HEK293T (cell line): ENCODE measurements at regions not wholly inside any gene's neighbourhood (a gene's known extent, or its start where the extent isn't known, plus 50 kb on each side); places are given as distances from the start of the nearest gene placed in this dataset.

ENCODE experiments used
- CTCF ChIA-PET: fragments of 350-600 bp; formaldehyde crosslinking; extraction: SDS; loops from one replicate; lab custom pipeline; 2021; ENCODE audit warnings: antibody characterized with exemption, inconsistent platforms; lab: Yijun Ruan, JAX
- POLR2A ChIA-PET: fragments of 350-600 bp; formaldehyde crosslinking; extraction: SDS; loops from one replicate; lab custom pipeline; 2020; ENCODE audit warnings: antibody characterized with exemption, inconsistent platforms; lab: Yijun Ruan, JAX
- DNase-seq: peaks from one replicate; pipeline ENCODE4 v3.0.0; 2012; ENCODE audit warnings: mixed read lengths; ENCODE audit errors: extremely low spot score
- ARNT ChIP-seq: fragments of 450-650 bp; IDR thresholded peaks from 2 replicates; pipeline ENCODE4 v1.6.1; 2017; ENCODE audit warnings: mild to moderate bottlenecking
- BHLHE40 ChIP-seq: fragments of 450-650 bp; IDR thresholded peaks from 2 replicates; pipeline ENCODE4 v1.6.1; 2016; ENCODE audit warnings: mild to moderate bottlenecking, moderate library complexity, borderline replicate concordance
- CTBP1 ChIP-seq: fragments of 450-650 bp; IDR thresholded peaks from 2 replicates; pipeline ENCODE4 v1.6.1; 2016; ENCODE audit warnings: borderline replicate concordance
- ELF4 ChIP-seq: fragments of 450-650 bp; IDR thresholded peaks from 2 replicates; pipeline ENCODE4 v1.6.1; 2017; ENCODE audit warnings: antibody characterized with exemption
- FOXA1 ChIP-seq: fragments of 450-650 bp; IDR thresholded peaks from 2 replicates; pipeline ENCODE4 v1.6.1; 2016; ENCODE audit warnings: mild to moderate bottlenecking
- FOXK2 ChIP-seq: fragments of 450-650 bp; IDR thresholded peaks from 2 replicates; pipeline ENCODE4 v1.6.1; 2016; ENCODE audit warnings: mild to moderate bottlenecking
- FOXM1 ChIP-seq: fragments of 450-650 bp; IDR thresholded peaks from 2 replicates; pipeline ENCODE4 v1.6.1; 2017; ENCODE audit warnings: mild to moderate bottlenecking, borderline replicate concordance
- HDGF ChIP-seq: fragments of 450-650 bp; IDR thresholded peaks from 2 replicates; pipeline ENCODE4 v1.6.1; 2017; ENCODE audit warnings: antibody characterized with exemption, borderline replicate concordance
- L3MBTL2 ChIP-seq: fragments of 450-650 bp; conservative IDR thresholded peaks from 2 replicates; pipeline ENCODE4 v1.6.1; 2016; ENCODE audit warnings: mild to moderate bottlenecking
- LEF1 ChIP-seq: fragments of 450-650 bp; IDR thresholded peaks from 2 replicates; pipeline ENCODE4 v1.6.1; 2017; ENCODE audit warnings: mild to moderate bottlenecking, borderline replicate concordance
- NFRKB ChIP-seq: fragments of 450-650 bp; IDR thresholded peaks from 2 replicates; pipeline ENCODE4 v1.6.1; 2016; ENCODE audit warnings: mild to moderate bottlenecking, moderate library complexity
- SP1 ChIP-seq: fragments of 450-650 bp; IDR thresholded peaks from 2 replicates; pipeline ENCODE4 v1.6.1; 2017
- SUZ12 ChIP-seq: fragments of 450-650 bp; IDR thresholded peaks from 2 replicates; pipeline ENCODE4 v1.6.1; 2016; ENCODE audit warnings: mild to moderate bottlenecking
- TARDBP ChIP-seq: fragments of 450-650 bp; IDR thresholded peaks from 2 replicates; pipeline ENCODE4 v1.6.1; 2016
- ZNF384 ChIP-seq: fragments of 450-650 bp; IDR thresholded peaks from 2 replicates; pipeline ENCODE4 v1.6.1; 2016
- TF ChIP-seq, protein P1 (sequence below): fragments of 450-650 bp; IDR thresholded peaks from 2 replicates; pipeline ENCODE4 v1.6.1; 2016

DNA sequence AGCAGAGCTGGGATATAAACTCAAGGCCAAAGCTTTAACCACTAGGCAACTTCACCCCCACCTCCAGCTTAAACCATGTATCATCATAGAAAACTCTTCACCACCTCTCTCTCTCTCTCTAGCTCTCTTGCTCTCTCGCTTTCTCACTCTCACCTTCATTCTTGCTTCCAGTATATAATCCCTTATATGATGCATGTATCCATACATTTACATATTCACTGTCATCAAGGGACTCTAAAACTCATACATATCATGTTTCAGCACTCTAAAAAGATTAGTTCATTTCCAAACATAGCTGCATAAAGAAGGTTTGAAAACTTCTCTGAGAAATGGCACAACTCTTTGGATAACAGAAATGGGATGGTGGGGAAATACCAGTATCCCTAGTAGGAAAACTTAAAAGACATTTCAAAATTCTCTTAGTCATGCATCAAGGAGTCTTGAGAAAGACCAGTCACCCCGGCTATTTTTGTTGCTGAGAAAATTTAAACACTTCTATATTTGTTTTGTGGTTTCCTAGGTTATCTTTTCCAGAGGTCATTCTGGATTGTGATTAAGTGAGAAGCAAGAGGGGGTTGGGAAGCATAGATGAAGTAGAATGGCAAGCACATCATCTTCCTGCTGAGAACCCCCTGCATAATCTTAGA, 447.8 kb upstream of the THBS1 start:
- TF ChIP-seq TARDBP: no peak
- no peak for TF ChIP-seq ELF4
- TF ChIP-seq ZNF384: no peak
- no peak for TF ChIP-seq HDGF
- no peak for TF ChIP-seq SUZ12
- TF ChIP-seq NFRKB: no peak
- TF ChIP-seq SP1: no peak
- no peak for TF ChIP-seq LEF1
- TF ChIP-seq FOXM1: no peak
- TF ChIP-seq BHLHE40: no peak
- no peak for TF ChIP-seq CTBP1
- TF ChIP-seq FOXA1: no peak
- TF ChIP-seq, protein P1, sequence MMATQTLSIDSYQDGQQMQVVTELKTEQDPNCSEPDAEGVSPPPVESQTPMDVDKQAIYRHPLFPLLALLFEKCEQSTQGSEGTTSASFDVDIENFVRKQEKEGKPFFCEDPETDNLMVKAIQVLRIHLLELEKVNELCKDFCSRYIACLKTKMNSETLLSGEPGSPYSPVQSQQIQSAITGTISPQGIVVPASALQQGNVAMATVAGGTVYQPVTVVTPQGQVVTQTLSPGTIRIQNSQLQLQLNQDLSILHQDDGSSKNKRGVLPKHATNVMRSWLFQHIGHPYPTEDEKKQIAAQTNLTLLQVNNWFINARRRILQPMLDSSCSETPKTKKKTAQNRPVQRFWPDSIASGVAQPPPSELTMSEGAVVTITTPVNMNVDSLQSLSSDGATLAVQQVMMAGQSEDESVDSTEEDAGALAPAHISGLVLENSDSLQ: no peak
- no peak for TF ChIP-seq L3MBTL2
- POLR2A ChIA-PET: no interaction called here
- DNase-seq: no peak
- CTCF ChIA-PET: interaction anchor here (0.8 kb wide), 1 partner anchor 317 kb away, joined by 4 read pairs; no protein-coding TSS in a partner anchor

DNA sequence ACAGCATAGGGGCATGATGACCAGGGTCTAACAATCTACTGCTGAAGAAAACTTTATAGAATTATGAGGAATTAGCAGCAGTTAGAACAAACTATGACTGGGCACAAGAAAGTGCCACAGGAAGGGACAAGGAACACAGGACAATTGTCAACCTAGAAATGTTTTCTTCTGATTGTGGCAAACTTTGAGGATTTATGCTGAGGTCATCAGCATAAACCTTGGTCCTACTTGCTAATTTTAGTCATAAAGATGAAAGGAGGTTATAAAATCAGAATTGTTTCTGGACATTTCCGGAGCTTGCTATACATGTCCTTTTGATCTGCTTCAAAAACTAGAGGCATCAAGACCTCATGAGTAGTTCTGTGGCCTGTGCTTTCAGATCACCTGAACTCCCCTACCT, 446.6 kb upstream of the THBS1 start:
- ChIA-PET POLR2A (no interaction called here), CTCF (no interaction called here)
- no peak for DNase-seq
- TF ChIP-seq SUZ12: no peak
- TF ChIP-seq NFRKB: no peak
- TF ChIP-seq ARNT: no peak
- TF ChIP-seq L3MBTL2: no peak
- TF ChIP-seq HDGF: no peak
- TF ChIP-seq FOXA1: no peak
- TF ChIP-seq, protein P1: no peak
- TF ChIP-seq SP1: no peak
- TF ChIP-seq LEF1: no peak
- no peak for TF ChIP-seq FOXM1
- no peak for TF ChIP-seq TARDBP
- TF ChIP-seq ELF4: no peak
- TF ChIP-seq ZNF384: no peak

DNA sequence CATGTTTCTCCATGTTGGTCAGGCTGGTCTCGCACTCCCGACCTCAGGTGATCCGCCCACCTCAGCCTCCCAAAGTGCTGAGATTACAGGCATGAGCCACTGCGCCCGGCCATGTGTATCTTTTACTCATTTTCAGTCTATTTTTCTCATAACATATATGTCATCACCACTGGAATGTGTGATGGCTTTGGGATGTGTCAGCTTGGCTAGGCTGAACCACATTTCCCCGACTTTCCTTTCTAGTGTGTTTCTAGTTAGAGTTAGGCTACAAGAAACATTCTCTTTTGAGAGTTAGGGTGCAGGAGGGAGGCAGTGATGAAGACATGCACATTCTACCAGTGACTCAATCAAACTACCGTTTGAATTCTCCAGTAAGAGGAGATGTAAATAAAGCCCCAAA, 444.9 kb upstream of the THBS1 start:
- no peak for DNase-seq
- CTCF ChIA-PET: no interaction called here
- no peak for TF ChIP-seq FOXA1
- no peak for TF ChIP-seq ZNF384
- no peak for TF ChIP-seq L3MBTL2
- no peak for TF ChIP-seq CTBP1
- no peak for TF ChIP-seq NFRKB
- no peak for TF ChIP-seq FOXK2
- TF ChIP-seq TARDBP: no peak
- no peak for TF ChIP-seq SP1
- TF ChIP-seq FOXM1: no peak
- POLR2A ChIA-PET: no interaction called here

DNA sequence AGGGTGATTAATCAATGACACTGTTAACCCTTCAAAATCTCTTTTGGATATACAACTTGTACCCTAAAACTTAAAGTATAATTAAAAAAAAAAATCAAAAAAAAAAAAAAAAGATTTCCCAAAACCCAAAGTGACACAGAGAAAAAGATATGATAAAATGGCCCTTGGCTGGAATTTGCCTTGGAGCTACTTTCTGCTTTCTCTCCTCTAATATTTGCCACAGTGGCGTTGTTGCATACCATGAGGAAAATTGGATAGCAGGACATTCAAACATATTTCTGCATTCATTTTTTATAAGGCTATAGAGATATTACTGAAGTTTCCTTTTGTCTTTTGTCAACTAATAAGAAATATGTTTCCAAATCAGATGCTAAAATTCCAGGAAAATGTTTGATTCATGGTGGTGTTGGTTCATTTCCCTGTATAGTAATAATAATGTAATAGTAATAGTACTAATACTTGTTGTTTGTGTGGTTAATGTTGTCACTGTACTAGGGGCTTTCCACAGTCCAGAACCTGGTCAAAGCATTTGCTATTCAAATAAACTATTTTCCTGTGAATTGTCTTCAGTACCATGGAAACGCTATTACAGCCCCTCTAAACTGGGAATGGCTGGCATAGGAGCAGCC, 441.3 kb upstream of the THBS1 start:
- ChIA-PET POLR2A (no interaction called here), CTCF (no interaction called here)
- TF ChIP-seq FOXA1 (no peak), ZNF384 (no peak), TARDBP (no peak), CTBP1 (no peak), FOXM1 (no peak), L3MBTL2 (no peak), HDGF (no peak), ELF4 (no peak), SUZ12 (no peak), BHLHE40 (no peak), SP1 (no peak), FOXK2 (no peak), ARNT (no peak), LEF1 (no peak), NFRKB (no peak)
- TF ChIP-seq, protein P1: no peak
- no peak for DNase-seq

DNA sequence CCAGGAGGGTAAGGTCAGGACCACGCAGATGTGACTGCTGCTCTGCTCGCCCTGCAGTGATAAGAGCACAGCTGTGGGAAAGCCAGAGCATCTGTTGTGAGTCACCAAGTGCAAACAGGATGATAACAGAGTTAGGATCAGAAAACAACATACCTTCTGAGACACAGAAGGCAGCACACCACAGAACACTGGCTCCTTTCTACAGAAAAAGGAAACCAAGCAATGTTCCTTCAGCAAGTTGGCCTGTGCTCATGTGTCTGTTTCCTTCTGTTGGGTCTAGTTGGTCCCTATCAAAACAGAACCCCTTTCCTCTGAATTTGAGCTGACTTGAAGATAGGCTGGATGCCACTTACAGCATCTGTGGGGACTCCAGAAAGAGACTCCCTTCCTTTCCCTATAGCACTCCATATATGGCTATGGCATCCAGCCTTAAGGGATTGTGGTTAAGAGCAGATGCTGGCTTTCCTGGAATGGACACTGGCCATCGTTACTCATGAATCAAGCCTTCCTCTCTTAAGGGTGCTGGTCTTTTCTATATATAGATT, 440.7 kb upstream of the THBS1 start:
- no peak for DNase-seq
- TF ChIP-seq HDGF: no peak
- no peak for TF ChIP-seq FOXA1
- TF ChIP-seq BHLHE40: no peak
- TF ChIP-seq LEF1: no peak
- no peak for TF ChIP-seq L3MBTL2
- no peak for TF ChIP-seq ELF4
- no peak for TF ChIP-seq SP1
- no peak for TF ChIP-seq TARDBP
- CTCF ChIA-PET: no interaction called here
- POLR2A ChIA-PET: no interaction called here

DNA sequence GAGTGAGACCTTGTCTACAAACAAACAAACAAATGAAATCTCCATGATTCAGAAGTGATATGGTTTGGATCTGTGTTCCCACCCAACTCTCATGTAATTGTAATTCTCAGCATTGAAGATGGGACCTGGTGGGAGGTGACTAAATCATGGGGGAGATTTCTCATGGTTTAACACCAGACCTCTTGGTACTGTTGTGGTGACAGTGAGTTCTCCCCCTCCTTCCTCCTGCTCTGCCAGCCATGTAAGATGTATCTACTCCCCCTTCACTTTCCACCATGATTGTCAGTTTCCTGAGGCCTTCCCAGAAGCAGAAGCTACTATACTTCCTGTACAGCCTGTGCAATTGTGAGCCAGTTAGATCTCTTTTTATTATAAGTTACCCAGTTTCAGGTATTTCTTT, 438.4 kb upstream of the THBS1 start:
- TF ChIP-seq ARNT (no peak), SP1 (no peak), FOXK2 (no peak), CTBP1 (no peak), NFRKB (no peak), LEF1 (no peak), FOXA1 (no peak), L3MBTL2 (no peak)
- TF ChIP-seq, protein P1: no peak
- DNase-seq: no peak
- POLR2A ChIA-PET: no interaction called here
- CTCF ChIA-PET: no interaction called here
